ENCODE measurements at regions not wholly inside any gene's neighbourhood (a gene's known extent, or its start where the extent isn't known, plus 50 kb on each side); places are given as distances from the start of the nearest gene placed in this dataset.

GRCh38 chr1:227391879-227392278 lies 73.6 kb upstream of the CDC42BPA start:
- no peaks in the 10 kb centered on the region for H3K9me3 ChIP-seq (ENCODE audit: control insufficient read depth, insufficient read depth, low read length)
- H3K9ac ChIP-seq (ENCODE audit: low read depth, low read length) = no peak overlapping the region
- H3K36me3 ChIP-seq (ENCODE audit: control insufficient read depth, insufficient read depth, low read length) = no peaks in the 10 kb centered on the region
- H3K27me3 ChIP-seq (ENCODE audit: control insufficient read depth, insufficient read depth, low read length) = no peaks in the 10 kb centered on the region
- no peak overlapping the region for H3K4me3 ChIP-seq (ENCODE audit: low read depth, low read length)
- H3K27ac ChIP-seq (ENCODE audit: low read depth, low read length) = no peak overlapping the region
- no peaks in the 10 kb centered on the region for H3K4me1 ChIP-seq (ENCODE audit: control insufficient read depth, insufficient read depth, low read length)

DNA sequence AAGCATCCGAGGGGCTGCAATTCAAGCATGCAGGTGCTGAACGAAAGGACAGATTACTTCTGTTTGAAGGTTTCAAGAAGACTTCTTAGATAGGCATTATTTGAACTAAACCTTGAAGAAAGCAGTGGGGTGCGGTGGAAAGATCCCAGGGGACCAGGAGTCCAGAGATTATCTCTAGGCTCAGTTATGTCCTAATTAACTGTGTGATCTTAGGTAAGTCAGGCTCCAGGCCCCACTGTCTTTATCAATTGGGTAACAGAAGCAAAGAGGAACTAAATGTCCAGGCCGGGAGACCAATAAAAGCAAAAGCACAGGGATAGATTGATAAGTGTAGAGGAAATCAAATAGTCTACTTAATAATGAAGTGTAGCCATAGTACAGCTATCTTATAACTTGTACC lies 72.9 kb upstream of the CDC42BPA start:
- no peak overlapping the region for H3K9ac ChIP-seq (ENCODE audit: low read depth, low read length)
- no peaks in the 10 kb centered on the region for H3K27me3 ChIP-seq (ENCODE audit: control insufficient read depth, insufficient read depth, low read length)
- H3K4me3 ChIP-seq (ENCODE audit: low read depth, low read length) = no peak overlapping the region
- no peaks in the 10 kb centered on the region for H3K9me3 ChIP-seq (ENCODE audit: control insufficient read depth, insufficient read depth, low read length)
- no peaks in the 10 kb centered on the region for H3K4me1 ChIP-seq (ENCODE audit: control insufficient read depth, insufficient read depth, low read length)
- no peaks in the 10 kb centered on the region for H3K36me3 ChIP-seq (ENCODE audit: control insufficient read depth, insufficient read depth, low read length)
- H3K27ac ChIP-seq (ENCODE audit: low read depth, low read length) = no peak overlapping the region

GRCh38 chr1:227390525-227390924 lies 72.2 kb upstream of the CDC42BPA start:
- H3K36me3 ChIP-seq (ENCODE audit: control insufficient read depth, insufficient read depth, low read length) = no peaks in the 10 kb centered on the region
- H3K27ac ChIP-seq (ENCODE audit: low read depth, low read length) = no peak overlapping the region
- no peaks in the 10 kb centered on the region for H3K4me1 ChIP-seq (ENCODE audit: control insufficient read depth, insufficient read depth, low read length)
- no peaks in the 10 kb centered on the region for H3K27me3 ChIP-seq (ENCODE audit: control insufficient read depth, insufficient read depth, low read length)
- no peak overlapping the region for H3K9ac ChIP-seq (ENCODE audit: low read depth, low read length)
- no peaks in the 10 kb centered on the region for H3K9me3 ChIP-seq (ENCODE audit: control insufficient read depth, insufficient read depth, low read length)
- no peak overlapping the region for H3K4me3 ChIP-seq (ENCODE audit: low read depth, low read length)

GRCh38 chr1:227388214-227389168 lies 70.2 kb upstream of the CDC42BPA start:
- H3K9ac ChIP-seq (ENCODE audit: low read depth, low read length) = no peak overlapping the region
- H3K4me1 ChIP-seq (ENCODE audit: control insufficient read depth, insufficient read depth, low read length) = no peaks in the 10 kb centered on the region
- H3K36me3 ChIP-seq (ENCODE audit: control insufficient read depth, insufficient read depth, low read length) = no peaks in the 10 kb centered on the region
- no peak overlapping the region for H3K27ac ChIP-seq (ENCODE audit: low read depth, low read length)
- H3K4me3 ChIP-seq (ENCODE audit: low read depth, low read length) = no peak overlapping the region
- H3K9me3 ChIP-seq (ENCODE audit: control insufficient read depth, insufficient read depth, low read length) = no peaks in the 10 kb centered on the region
- H3K27me3 ChIP-seq (ENCODE audit: control insufficient read depth, insufficient read depth, low read length) = no peaks in the 10 kb centered on the region

DNA sequence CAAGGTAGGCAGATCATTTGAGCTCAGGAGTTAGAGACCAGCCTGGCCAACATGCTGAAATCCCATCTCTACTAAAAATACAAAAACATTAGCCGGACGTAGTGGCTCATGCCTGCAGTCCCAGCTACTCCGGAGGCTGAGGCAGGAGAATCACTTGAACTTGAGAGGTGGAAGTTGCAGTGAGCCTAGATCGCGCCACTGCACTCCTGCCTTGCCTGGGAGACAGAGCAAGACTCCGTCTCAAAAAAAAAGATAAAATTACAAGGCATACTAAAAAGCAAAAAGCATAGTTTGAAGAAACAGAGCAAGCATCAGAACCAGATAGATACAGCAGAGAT lies 61.2 kb upstream of the CDC42BPA start:
- Histone ChIP-seq H3K4me3 (ENCODE audit: low read depth, low read length) (no peak overlapping the region), H3K27ac (ENCODE audit: low read depth, low read length) (no peak overlapping the region), H3K27me3 (ENCODE audit: control insufficient read depth, insufficient read depth, low read length) (no peaks in the 10 kb centered on the region), H3K4me1 (ENCODE audit: control insufficient read depth, insufficient read depth, low read length) (peaks cover 15% of the 10 kb centered on the region), H3K36me3 (ENCODE audit: control insufficient read depth, insufficient read depth, low read length) (no peaks in the 10 kb centered on the region), H3K9ac (ENCODE audit: low read depth, low read length) (no peak overlapping the region), H3K9me3 (ENCODE audit: control insufficient read depth, insufficient read depth, low read length) (no peaks in the 10 kb centered on the region)

DNA sequence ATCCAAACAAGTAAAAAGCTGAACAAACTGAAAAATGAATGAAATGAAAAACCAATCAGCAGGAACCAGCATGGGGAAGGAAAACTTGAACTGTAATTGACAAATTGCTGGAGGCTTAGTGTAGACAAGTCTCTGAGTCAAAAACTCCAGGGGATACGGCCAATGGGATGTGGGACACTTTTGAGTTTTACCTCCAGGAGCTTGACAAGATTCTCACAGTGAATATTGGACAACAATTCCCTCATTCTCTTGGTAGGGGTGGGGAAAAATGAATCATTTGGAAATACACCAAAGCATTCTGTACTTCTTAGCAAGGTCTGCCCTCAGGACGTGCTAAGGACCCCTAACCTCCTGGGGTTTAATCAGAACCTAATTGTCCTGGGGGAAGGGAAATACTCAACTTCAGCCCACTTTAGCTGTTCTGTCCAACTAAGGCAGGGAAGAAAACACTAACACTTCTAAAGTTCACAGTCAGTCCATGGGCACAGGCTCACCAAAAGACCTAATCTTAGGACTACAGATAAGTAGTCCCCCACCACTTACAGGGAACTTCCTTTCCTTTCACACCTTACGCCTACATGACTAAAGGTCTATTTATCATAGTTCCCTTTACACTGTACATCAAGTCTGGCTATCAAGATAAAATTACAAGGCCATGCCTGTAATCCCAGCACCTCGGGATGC lies 60.7 kb upstream of the CDC42BPA start:
- peaks cover 15% of the 10 kb centered on the region for H3K4me1 ChIP-seq (ENCODE audit: control insufficient read depth, insufficient read depth, low read length)
- no peaks in the 10 kb centered on the region for H3K27me3 ChIP-seq (ENCODE audit: control insufficient read depth, insufficient read depth, low read length)
- no peaks in the 10 kb centered on the region for H3K9me3 ChIP-seq (ENCODE audit: control insufficient read depth, insufficient read depth, low read length)
- no peak overlapping the region for H3K27ac ChIP-seq (ENCODE audit: low read depth, low read length)
- no peak overlapping the region for H3K9ac ChIP-seq (ENCODE audit: low read depth, low read length)
- H3K4me3 ChIP-seq (ENCODE audit: low read depth, low read length) = no peak overlapping the region
- no peaks in the 10 kb centered on the region for H3K36me3 ChIP-seq (ENCODE audit: control insufficient read depth, insufficient read depth, low read length)

DNA sequence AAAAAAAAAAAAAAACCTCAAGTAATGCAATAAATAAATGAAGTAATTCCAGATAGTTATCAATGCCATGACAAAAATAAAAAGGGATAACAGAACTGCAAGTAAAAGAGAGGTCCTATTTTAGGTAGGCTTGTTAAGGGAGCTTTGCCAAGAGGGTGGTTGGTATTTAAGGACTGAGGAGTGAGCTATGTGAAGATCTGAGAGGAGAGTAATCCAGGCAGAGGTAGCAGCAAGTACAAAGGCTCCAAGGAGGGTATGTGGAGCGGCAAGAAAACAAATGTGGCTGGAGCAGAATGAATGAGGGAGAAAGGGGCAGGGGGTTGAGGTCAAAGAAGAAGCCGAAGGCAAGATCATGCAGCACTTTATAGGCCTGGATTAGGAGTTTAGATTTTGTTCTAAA lies 59.9 kb upstream of the CDC42BPA start:
- Histone ChIP-seq H3K27me3 (ENCODE audit: control insufficient read depth, insufficient read depth, low read length) (no peaks in the 10 kb centered on the region), H3K9me3 (ENCODE audit: control insufficient read depth, insufficient read depth, low read length) (no peaks in the 10 kb centered on the region), H3K9ac (ENCODE audit: low read depth, low read length) (no peak overlapping the region), H3K4me1 (ENCODE audit: control insufficient read depth, insufficient read depth, low read length) (peaks cover 15% of the 10 kb centered on the region), H3K36me3 (ENCODE audit: control insufficient read depth, insufficient read depth, low read length) (no peaks in the 10 kb centered on the region), H3K4me3 (ENCODE audit: low read depth, low read length) (no peak overlapping the region), H3K27ac (ENCODE audit: low read depth, low read length) (peak overlapping the region; percentile 7)

- no peaks in the 10 kb centered on the region for H3K9me3 ChIP-seq (ENCODE audit: control insufficient read depth, insufficient read depth, low read length)
- H3K27me3 ChIP-seq (ENCODE audit: control insufficient read depth, insufficient read depth, low read length) = no peaks in the 10 kb centered on the region
- peaks cover 21% of the 10 kb centered on the region for H3K4me1 ChIP-seq (ENCODE audit: control insufficient read depth, insufficient read depth, low read length)
- no peak overlapping the region for H3K27ac ChIP-seq (ENCODE audit: low read depth, low read length)
- H3K4me3 ChIP-seq (ENCODE audit: low read depth, low read length) = no peak overlapping the region
- no peaks in the 10 kb centered on the region for H3K36me3 ChIP-seq (ENCODE audit: control insufficient read depth, insufficient read depth, low read length)
- H3K9ac ChIP-seq (ENCODE audit: low read depth, low read length) = no peak overlapping the region
Measured at GRCh38 chr1:227374846-227375245, 56.6 kb upstream of the CDC42BPA start.

GRCh38 chr1:227372726-227373130 lies 54.4 kb upstream of the CDC42BPA start:
- no peaks in the 10 kb centered on the region for H3K9me3 ChIP-seq (ENCODE audit: control insufficient read depth, insufficient read depth, low read length)
- H3K4me3 ChIP-seq (ENCODE audit: low read depth, low read length) = no peak overlapping the region
- H3K4me1 ChIP-seq (ENCODE audit: control insufficient read depth, insufficient read depth, low read length) = peaks cover 17% of the 10 kb centered on the region
- no peaks in the 10 kb centered on the region for H3K36me3 ChIP-seq (ENCODE audit: control insufficient read depth, insufficient read depth, low read length)
- no peaks in the 10 kb centered on the region for H3K27me3 ChIP-seq (ENCODE audit: control insufficient read depth, insufficient read depth, low read length)
- no peak overlapping the region for H3K9ac ChIP-seq (ENCODE audit: low read depth, low read length)
- H3K27ac ChIP-seq (ENCODE audit: low read depth, low read length) = no peak overlapping the region

DNA sequence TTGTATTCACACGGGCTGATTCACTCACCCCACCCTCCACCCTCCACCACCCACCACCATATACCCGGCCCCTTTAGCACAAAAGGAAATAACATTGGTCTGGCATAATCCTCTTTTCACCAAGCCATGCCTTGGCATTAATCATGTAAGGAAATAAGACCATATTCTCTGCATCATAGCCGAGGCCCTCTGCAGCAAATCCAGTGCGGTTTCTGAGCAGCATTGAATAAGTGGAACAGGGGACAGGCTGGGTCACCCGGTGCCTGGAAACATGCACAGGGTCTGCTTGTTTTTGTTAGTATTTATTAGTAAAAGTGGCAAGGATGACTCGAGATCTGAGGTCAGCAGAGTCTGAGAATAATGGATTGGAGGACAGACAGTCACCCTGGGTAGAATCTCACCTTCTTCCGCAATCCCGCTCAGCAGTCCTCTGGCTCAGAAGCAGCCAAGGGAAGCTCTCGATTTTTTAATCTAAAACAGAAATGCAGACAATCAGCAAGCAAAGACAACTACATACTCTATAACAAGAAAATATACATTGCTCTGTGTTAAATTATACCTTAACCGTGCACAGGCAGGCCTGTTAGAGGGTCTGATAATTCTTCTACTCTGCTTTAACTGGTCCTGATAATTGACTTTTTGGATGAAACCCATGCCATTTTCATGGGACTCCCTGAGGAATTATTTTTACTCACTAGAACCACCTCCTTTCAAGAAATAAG lies 52.4 kb upstream of the CDC42BPA start:
- Histone ChIP-seq H3K36me3 (ENCODE audit: control insufficient read depth, insufficient read depth, low read length) (no peaks in the 10 kb centered on the region), H3K9ac (ENCODE audit: low read depth, low read length) (no peak overlapping the region), H3K27ac (ENCODE audit: low read depth, low read length) (no peak overlapping the region), H3K4me3 (ENCODE audit: low read depth, low read length) (no peak overlapping the region), H3K27me3 (ENCODE audit: control insufficient read depth, insufficient read depth, low read length) (no peaks in the 10 kb centered on the region), H3K9me3 (ENCODE audit: control insufficient read depth, insufficient read depth, low read length) (no peaks in the 10 kb centered on the region), H3K4me1 (ENCODE audit: control insufficient read depth, insufficient read depth, low read length) (peaks cover 14% of the 10 kb centered on the region)
